ENCODE measurements at regions not wholly inside any gene's neighbourhood (a gene's known extent, or its start where the extent isn't known, plus 50 kb on each side); places are given as distances from the start of the nearest gene placed in this dataset.

- TF ChIP-seq, protein P1, sequence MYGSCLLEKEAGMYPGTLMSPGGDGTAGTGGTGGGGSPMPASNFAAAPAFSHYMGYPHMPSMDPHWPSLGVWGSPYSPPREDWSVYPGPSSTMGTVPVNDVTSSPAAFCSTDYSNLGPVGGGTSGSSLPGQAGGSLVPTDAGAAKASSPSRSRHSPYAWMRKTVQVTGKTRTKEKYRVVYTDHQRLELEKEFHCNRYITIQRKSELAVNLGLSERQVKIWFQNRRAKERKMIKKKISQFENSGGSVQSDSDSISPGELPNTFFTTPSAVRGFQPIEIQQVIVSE (CRISPR knock-in tag; IDR thresholded peaks at IDR 0.05; ENCODE audit: borderline replicate concordance) = no peak
- TF ChIP-seq ZNF121 (CRISPR knock-in tag; IDR thresholded peaks at IDR 0.05) = no peak
- TF ChIP-seq RORB (CRISPR knock-in tag; IDR thresholded peaks at IDR 0.05) = no peak
- TF ChIP-seq IRF1 (CRISPR knock-in tag; IDR thresholded peaks at IDR 0.05) = no peak
- no peak for TF ChIP-seq EMX1 (CRISPR knock-in tag; IDR thresholded peaks at IDR 0.05)
These were observed 794.3 kb upstream of the CDH7 start (continued) for GRCh38 chr18:64956465-64956864.

DNA sequence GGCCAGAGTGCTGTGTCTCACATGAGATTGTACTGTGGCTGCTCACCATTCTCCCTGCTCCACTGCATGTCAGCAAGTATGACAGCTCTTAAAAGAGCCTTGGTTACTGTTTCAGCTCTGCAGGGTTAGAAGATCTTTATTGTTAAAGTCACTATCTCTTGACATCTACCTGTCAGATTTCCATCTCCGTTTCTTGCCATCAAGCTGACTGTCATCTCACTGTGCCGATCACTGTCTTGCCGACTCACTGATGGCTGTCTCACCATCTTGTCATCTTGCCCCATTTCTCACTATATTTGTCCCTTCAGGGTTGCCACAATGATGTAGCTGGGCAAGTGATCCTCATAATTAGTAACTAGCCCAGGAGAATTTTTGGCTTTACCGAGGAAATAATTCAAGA is 800.9 kb upstream of the CDH7 start:
- ATAC-seq (no peak), DNase-seq (ENCODE audit: low spot score) (no peak)
- Mint-ChIP-seq H3K9me3 (peaks cover 44% of the 10 kb centered on the region), H3K27me3 (ENCODE audit: low read depth) (no peaks in the 10 kb centered on the region), H3K27ac (no peak overlapping the region), H3K36me3 (peaks cover 30% of the 10 kb centered on the region), H3K4me1 (no peaks in the 10 kb centered on the region), H3K4me3 (no peak overlapping the region)
- TF ChIP-seq, protein P2, sequence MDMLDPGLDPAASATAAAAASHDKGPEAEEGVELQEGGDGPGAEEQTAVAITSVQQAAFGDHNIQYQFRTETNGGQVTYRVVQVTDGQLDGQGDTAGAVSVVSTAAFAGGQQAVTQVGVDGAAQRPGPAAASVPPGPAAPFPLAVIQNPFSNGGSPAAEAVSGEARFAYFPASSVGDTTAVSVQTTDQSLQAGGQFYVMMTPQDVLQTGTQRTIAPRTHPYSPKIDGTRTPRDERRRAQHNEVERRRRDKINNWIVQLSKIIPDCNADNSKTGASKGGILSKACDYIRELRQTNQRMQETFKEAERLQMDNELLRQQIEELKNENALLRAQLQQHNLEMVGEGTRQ (CRISPR knock-in tag; IDR thresholded peaks at IDR 0.05) = no peak
- TF ChIP-seq MLX (CRISPR knock-in tag; IDR thresholded peaks at IDR 0.05) = no peak
- no peak for TF ChIP-seq RORB (CRISPR knock-in tag; IDR thresholded peaks at IDR 0.05)
- TF ChIP-seq ZNF423 (CRISPR knock-in tag; IDR thresholded peaks at IDR 0.05) = no peak
- TF ChIP-seq TP53 (CRISPR knock-in tag; IDR thresholded peaks at IDR 0.05) = no peak
- no peak for TF ChIP-seq ZNF138 (CRISPR knock-in tag; conservative IDR thresholded peaks at IDR 0.05)
- TF ChIP-seq E2F1 (CRISPR knock-in tag; IDR thresholded peaks at IDR 0.05) = no peak
- no peak for TF ChIP-seq CBFB (CRISPR knock-in tag; IDR thresholded peaks at IDR 0.05; ENCODE audit: low read depth)
- no peak for TF ChIP-seq SOX15 (CRISPR knock-in tag; IDR thresholded peaks at IDR 0.05)
- TF ChIP-seq, protein P3, sequence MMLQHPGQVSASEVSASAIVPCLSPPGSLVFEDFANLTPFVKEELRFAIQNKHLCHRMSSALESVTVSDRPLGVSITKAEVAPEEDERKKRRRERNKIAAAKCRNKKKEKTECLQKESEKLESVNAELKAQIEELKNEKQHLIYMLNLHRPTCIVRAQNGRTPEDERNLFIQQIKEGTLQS (CRISPR knock-in tag; conservative IDR thresholded peaks at IDR 0.05) = no peak
- no peak for TF ChIP-seq ZNF512 (CRISPR knock-in tag; IDR thresholded peaks at IDR 0.05; ENCODE audit: borderline replicate concordance)
- TF ChIP-seq, protein P4, sequence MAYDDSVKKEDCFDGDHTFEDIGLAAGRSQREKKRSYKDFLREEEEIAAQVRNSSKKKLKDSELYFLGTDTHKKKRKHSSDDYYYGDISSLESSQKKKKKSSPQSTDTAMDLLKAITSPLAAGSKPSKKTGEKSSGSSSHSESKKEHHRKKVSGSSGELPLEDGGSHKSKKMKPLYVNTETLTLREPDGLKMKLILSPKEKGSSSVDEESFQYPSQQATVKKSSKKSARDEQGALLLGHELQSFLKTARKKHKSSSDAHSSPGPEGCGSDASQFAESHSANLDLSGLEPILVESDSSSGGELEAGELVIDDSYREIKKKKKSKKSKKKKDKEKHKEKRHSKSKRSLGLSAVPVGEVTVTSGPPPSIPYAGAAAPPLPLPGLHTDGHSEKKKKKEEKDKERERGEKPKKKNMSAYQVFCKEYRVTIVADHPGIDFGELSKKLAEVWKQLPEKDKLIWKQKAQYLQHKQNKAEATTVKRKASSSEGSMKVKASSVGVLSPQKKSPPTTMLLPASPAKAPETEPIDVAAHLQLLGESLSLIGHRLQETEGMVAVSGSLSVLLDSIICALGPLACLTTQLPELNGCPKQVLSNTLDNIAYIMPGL (CRISPR knock-in tag; IDR thresholded peaks at IDR 0.05) = no peak
- no peak for TF ChIP-seq PRDM15 (CRISPR knock-in tag; IDR thresholded peaks at IDR 0.05)
- ChIA-PET POLR2A (no interaction called here), CTCF (no interaction called here)
